ENCODE measurements at regions not wholly inside any gene's neighbourhood (a gene's known extent, or its start where the extent isn't known, plus 50 kb on each side); places are given as distances from the start of the nearest gene placed in this dataset.

- 56 to 62% methylated on average over 4 of the region's 4 CpGs for WGBS, 2 donors
- Histone ChIP-seq H3K27me3 (ENCODE audit: control insufficient read depth in 1 of 2, insufficient read depth in 2 of 2, low read length in 2 of 2) (no peaks in the 10 kb centered on the region), H3K27ac (ENCODE audit: low read depth in 2 of 2, low read length in 1 of 2) (no peak overlapping the region), H3K4me1 (ENCODE audit: control insufficient read depth in 2 of 2, insufficient read depth in 2 of 2, low read length in 1 of 2) (no peaks in the 10 kb centered on the region), H3K9me3 (ENCODE audit: control insufficient read depth in 2 of 2, insufficient read depth in 1 of 2, low read depth in 1 of 2, low read length in 1 of 2) (no peaks in the 10 kb centered on the region), H3K36me3 (ENCODE audit: control insufficient read depth in 2 of 2, insufficient read depth in 2 of 2, low read length in 1 of 2) (no peaks in the 10 kb centered on the region), H3K4me3 (ENCODE audit: low read depth in 1 of 2, low read length in 2 of 2) (no peak overlapping the region)
Observed at GRCh38 chr13:99800951-99801350, 170.6 kb downstream of the ZIC5 start.

GRCh38 chr13:99800011-99800410, 171.6 kb downstream of the ZIC5 start:
- Histone ChIP-seq H3K27me3 (ENCODE audit: control insufficient read depth in 1 of 2, insufficient read depth in 2 of 2, low read length in 2 of 2) (no peaks in the 10 kb centered on the region), H3K36me3 (ENCODE audit: control insufficient read depth in 2 of 2, insufficient read depth in 2 of 2, low read length in 1 of 2) (no peaks in the 10 kb centered on the region)
- 95% methylated on average over 3 of the region's 3 CpGs for WGBS, 2 donors

GRCh38 chr13:99798756-99799155, 172.8 kb downstream of the ZIC5 start:
- Histone ChIP-seq H3K9me3 (ENCODE audit: control insufficient read depth in 2 of 2, insufficient read depth in 1 of 2, low read depth in 1 of 2, low read length in 1 of 2) (no peaks in the 10 kb centered on the region), H3K36me3 (ENCODE audit: control insufficient read depth in 2 of 2, insufficient read depth in 2 of 2, low read length in 1 of 2) (no peaks in the 10 kb centered on the region), H3K27ac (ENCODE audit: low read depth in 2 of 2, low read length in 1 of 2) (no peak overlapping the region), H3K4me3 (ENCODE audit: low read depth in 1 of 2, low read length in 2 of 2) (no peak overlapping the region), H3K27me3 (ENCODE audit: control insufficient read depth in 1 of 2, insufficient read depth in 2 of 2, low read length in 2 of 2) (no peaks in the 10 kb centered on the region), H3K4me1 (ENCODE audit: control insufficient read depth in 2 of 2, insufficient read depth in 2 of 2, low read length in 1 of 2) (no peaks in the 10 kb centered on the region)
- 67 to 68% methylated on average over 4 of the region's 4 CpGs for WGBS, 2 donors

More at GRCh38 chr13:99800011-99800410, 171.6 kb downstream of the ZIC5 start:
- H3K4me1 ChIP-seq (ENCODE audit: control insufficient read depth in 2 of 2, insufficient read depth in 2 of 2, low read length in 1 of 2) = no peaks in the 10 kb centered on the region
- H3K4me3 ChIP-seq (ENCODE audit: low read depth in 1 of 2, low read length in 2 of 2) = no peak overlapping the region
- no peak overlapping the region for H3K27ac ChIP-seq (ENCODE audit: low read depth in 2 of 2, low read length in 1 of 2)
- no peaks in the 10 kb centered on the region for H3K9me3 ChIP-seq (ENCODE audit: control insufficient read depth in 2 of 2, insufficient read depth in 1 of 2, low read depth in 1 of 2, low read length in 1 of 2)

- 49 to 54% methylated on average over 2 of the region's 2 CpGs for WGBS, 2 donors
- Histone ChIP-seq H3K36me3 (ENCODE audit: control insufficient read depth in 2 of 2, insufficient read depth in 2 of 2, low read length in 1 of 2) (no peaks in the 10 kb centered on the region), H3K27ac (ENCODE audit: low read depth in 2 of 2, low read length in 1 of 2) (no peak overlapping the region)
Observed at GRCh38 chr13:99797691-99798090, 173.9 kb downstream of the ZIC5 start.

GRCh38 chr13:99796175-99796819, 175.3 kb downstream of the ZIC5 start:
- H3K36me3 ChIP-seq (ENCODE audit: control insufficient read depth in 2 of 2, insufficient read depth in 2 of 2, low read length in 1 of 2) = no peaks in the 10 kb centered on the region
- no peaks in the 10 kb centered on the region for H3K9me3 ChIP-seq (ENCODE audit: control insufficient read depth in 2 of 2, insufficient read depth in 1 of 2, low read depth in 1 of 2, low read length in 1 of 2)
- no peak overlapping the region for H3K4me3 ChIP-seq (ENCODE audit: low read depth in 1 of 2, low read length in 2 of 2)
- H3K27me3 ChIP-seq (ENCODE audit: control insufficient read depth in 1 of 2, insufficient read depth in 2 of 2, low read length in 2 of 2) = no peaks in the 10 kb centered on the region
- H3K4me1 ChIP-seq (ENCODE audit: control insufficient read depth in 2 of 2, insufficient read depth in 2 of 2, low read length in 1 of 2) = no peaks in the 10 kb centered on the region
- H3K27ac ChIP-seq (ENCODE audit: low read depth in 2 of 2, low read length in 1 of 2) = no peak overlapping the region

More at GRCh38 chr13:99797691-99798090, 173.9 kb downstream of the ZIC5 start:
- Histone ChIP-seq H3K4me1 (ENCODE audit: control insufficient read depth in 2 of 2, insufficient read depth in 2 of 2, low read length in 1 of 2) (no peaks in the 10 kb centered on the region), H3K27me3 (ENCODE audit: control insufficient read depth in 1 of 2, insufficient read depth in 2 of 2, low read length in 2 of 2) (no peaks in the 10 kb centered on the region), H3K9me3 (ENCODE audit: control insufficient read depth in 2 of 2, insufficient read depth in 1 of 2, low read depth in 1 of 2, low read length in 1 of 2) (no peaks in the 10 kb centered on the region), H3K4me3 (ENCODE audit: low read depth in 1 of 2, low read length in 2 of 2) (no peak overlapping the region)

GRCh38 chr13:99792079-99792921, 179.3 kb downstream of the ZIC5 start:
- Histone ChIP-seq H3K4me1 (ENCODE audit: control insufficient read depth in 2 of 2, insufficient read depth in 2 of 2, low read length in 1 of 2) (no peaks in the 10 kb centered on the region), H3K4me3 (ENCODE audit: low read depth in 1 of 2, low read length in 2 of 2) (no peak overlapping the region), H3K27me3 (ENCODE audit: control insufficient read depth in 1 of 2, insufficient read depth in 2 of 2, low read length in 2 of 2) (no peaks in the 10 kb centered on the region), H3K27ac (ENCODE audit: low read depth in 2 of 2, low read length in 1 of 2) (no peak overlapping the region), H3K9me3 (ENCODE audit: control insufficient read depth in 2 of 2, insufficient read depth in 1 of 2, low read depth in 1 of 2, low read length in 1 of 2) (no peaks in the 10 kb centered on the region), H3K36me3 (ENCODE audit: control insufficient read depth in 2 of 2, insufficient read depth in 2 of 2, low read length in 1 of 2) (no peaks in the 10 kb centered on the region)
- WGBS, 2 donors = 73 to 79% methylated on average over 10 of the region's 10 CpGs

- Histone ChIP-seq H3K27ac (ENCODE audit: low read depth in 2 of 2, low read length in 1 of 2) (no peak overlapping the region), H3K36me3 (ENCODE audit: control insufficient read depth in 2 of 2, insufficient read depth in 2 of 2, low read length in 1 of 2) (no peaks in the 10 kb centered on the region), H3K9me3 (ENCODE audit: control insufficient read depth in 2 of 2, insufficient read depth in 1 of 2, low read depth in 1 of 2, low read length in 1 of 2) (peaks cover 0 to 2% of the 10 kb centered on the region in 2 donors), H3K27me3 (ENCODE audit: control insufficient read depth in 1 of 2, insufficient read depth in 2 of 2, low read length in 2 of 2) (no peaks in the 10 kb centered on the region), H3K4me1 (ENCODE audit: control insufficient read depth in 2 of 2, insufficient read depth in 2 of 2, low read length in 1 of 2) (no peaks in the 10 kb centered on the region), H3K4me3 (ENCODE audit: low read depth in 1 of 2, low read length in 2 of 2) (no peak overlapping the region)
- 93 to 96% methylated on average over 3 of the region's 3 CpGs for WGBS, 2 donors
Observed at GRCh38 chr13:99782669-99783068, 188.9 kb downstream of the ZIC5 start.

- no peaks in the 10 kb centered on the region for H3K4me1 ChIP-seq (ENCODE audit: control insufficient read depth in 2 of 2, insufficient read depth in 2 of 2, low read length in 1 of 2)
- H3K27me3 ChIP-seq (ENCODE audit: control insufficient read depth in 1 of 2, insufficient read depth in 2 of 2, low read length in 2 of 2) = no peaks in the 10 kb centered on the region
- H3K4me3 ChIP-seq (ENCODE audit: low read depth in 1 of 2, low read length in 2 of 2) = no peak overlapping the region
- 83 to 91% methylated on average over 2 of the region's 2 CpGs for whole genome bisulfite sequencing, 2 donors
- no peak overlapping the region for H3K27ac ChIP-seq (ENCODE audit: low read depth in 2 of 2, low read length in 1 of 2)
- H3K36me3 ChIP-seq (ENCODE audit: control insufficient read depth in 2 of 2, insufficient read depth in 2 of 2, low read length in 1 of 2) = no peaks in the 10 kb centered on the region
- peaks cover 0 to 2% of the 10 kb centered on the region in 2 donors for H3K9me3 ChIP-seq (ENCODE audit: control insufficient read depth in 2 of 2, insufficient read depth in 1 of 2, low read depth in 1 of 2, low read length in 1 of 2)
Observed at GRCh38 chr13:99778500-99778899, 193.1 kb downstream of the ZIC5 start.

- H3K4me1 ChIP-seq (ENCODE audit: control insufficient read depth in 2 of 2, insufficient read depth in 2 of 2, low read length in 1 of 2) = no peaks in the 10 kb centered on the region
- peaks cover 0 to 4% of the 10 kb centered on the region in 2 donors for H3K36me3 ChIP-seq (ENCODE audit: control insufficient read depth in 2 of 2, insufficient read depth in 2 of 2, low read length in 1 of 2)
- 69 to 79% methylated on average over 3 of the region's 3 CpGs for WGBS, 2 donors
- H3K27ac ChIP-seq (ENCODE audit: low read depth in 2 of 2, low read length in 1 of 2) = no peak overlapping the region
- peaks cover 0 to 2% of the 10 kb centered on the region in 2 donors for H3K9me3 ChIP-seq (ENCODE audit: control insufficient read depth in 2 of 2, insufficient read depth in 1 of 2, low read depth in 1 of 2, low read length in 1 of 2)
- H3K27me3 ChIP-seq (ENCODE audit: control insufficient read depth in 1 of 2, insufficient read depth in 2 of 2, low read length in 2 of 2) = no peaks in the 10 kb centered on the region
- no peak overlapping the region for H3K4me3 ChIP-seq (ENCODE audit: low read depth in 1 of 2, low read length in 2 of 2)
Observed at GRCh38 chr13:99777873-99778272, 193.7 kb downstream of the ZIC5 start.
